ENCODE measurements at regions not wholly inside any gene's neighbourhood (a gene's known extent, or its start where the extent isn't known, plus 50 kb on each side); places are given as distances from the start of the nearest gene placed in this dataset.

- DNase-seq (ENCODE audit: low spot score) = peak; percentile 90
- Mint-ChIP-seq H3K36me3 (ENCODE audit: low read depth) (peaks cover 9% of the 10 kb centered on the region), H3K27ac (ENCODE audit: unreplicated experiment) (no peak overlapping the region), H3K9me3 (ENCODE audit: low read depth) (peaks cover 14% of the 10 kb centered on the region), H3K27me3 (ENCODE audit: low read depth) (peaks cover 30% of the 10 kb centered on the region), H3K4me1 (ENCODE audit: low read depth) (no peaks in the 10 kb centered on the region), H3K4me3 (ENCODE audit: unreplicated experiment) (no peak overlapping the region)
- TF ChIP-seq CTCF (IDR thresholded peaks at IDR 0.05) = no peak
These were observed 83.9 kb upstream of the NKX1-1 start for GRCh38 chr4:1490011-1490653.

GRCh38 chr4:1489639-1489995 lies 83.4 kb upstream of the NKX1-1 start:
- Mint-ChIP-seq H3K9me3 (ENCODE audit: low read depth) (peaks cover 17% of the 10 kb centered on the region), H3K4me3 (ENCODE audit: unreplicated experiment) (no peak overlapping the region), H3K4me1 (ENCODE audit: low read depth) (no peaks in the 10 kb centered on the region), H3K36me3 (ENCODE audit: low read depth) (peaks cover 9% of the 10 kb centered on the region), H3K27ac (ENCODE audit: unreplicated experiment) (no peak overlapping the region), H3K27me3 (ENCODE audit: low read depth) (peaks cover 29% of the 10 kb centered on the region)
- DNase-seq (ENCODE audit: low spot score) = peak; percentile 78
- TF ChIP-seq CTCF (IDR thresholded peaks at IDR 0.05) = no peak

- H3K27ac Mint-ChIP-seq (ENCODE audit: unreplicated experiment) = no peak overlapping the region
- H3K9me3 Mint-ChIP-seq (ENCODE audit: low read depth) = peaks cover 23% of the 10 kb centered on the region
- H3K4me1 Mint-ChIP-seq (ENCODE audit: low read depth) = no peaks in the 10 kb centered on the region
- peaks cover 28% of the 10 kb centered on the region for H3K27me3 Mint-ChIP-seq (ENCODE audit: low read depth)
- H3K36me3 Mint-ChIP-seq (ENCODE audit: low read depth) = peaks cover 9% of the 10 kb centered on the region
- no peak overlapping the region for H3K4me3 Mint-ChIP-seq (ENCODE audit: unreplicated experiment)
- peak; percentile 77 for DNase-seq (ENCODE audit: low spot score)
- TF ChIP-seq CTCF (IDR thresholded peaks at IDR 0.05) = no peak
These were observed 82.8 kb upstream of the NKX1-1 start for GRCh38 chr4:1488831-1489638.

GRCh38 chr4:1488357-1488756 lies 82.1 kb upstream of the NKX1-1 start:
- H3K27ac Mint-ChIP-seq (ENCODE audit: unreplicated experiment) = no peak overlapping the region
- DNase-seq (ENCODE audit: low spot score) = no peak
- peaks cover 9% of the 10 kb centered on the region for H3K36me3 Mint-ChIP-seq (ENCODE audit: low read depth)
- no peak for TF ChIP-seq CTCF (IDR thresholded peaks at IDR 0.05)
- peaks cover 27% of the 10 kb centered on the region for H3K27me3 Mint-ChIP-seq (ENCODE audit: low read depth)
- H3K4me3 Mint-ChIP-seq (ENCODE audit: unreplicated experiment) = no peak overlapping the region
- peaks cover 29% of the 10 kb centered on the region for H3K9me3 Mint-ChIP-seq (ENCODE audit: low read depth)
- H3K4me1 Mint-ChIP-seq (ENCODE audit: low read depth) = no peaks in the 10 kb centered on the region

GRCh38 chr4:1487761-1488160 lies 81.5 kb upstream of the NKX1-1 start:
- H3K4me1 Mint-ChIP-seq (ENCODE audit: low read depth) = no peaks in the 10 kb centered on the region
- no peak overlapping the region for H3K4me3 Mint-ChIP-seq (ENCODE audit: unreplicated experiment)
- no peak overlapping the region for H3K27ac Mint-ChIP-seq (ENCODE audit: unreplicated experiment)
- H3K9me3 Mint-ChIP-seq (ENCODE audit: low read depth) = peaks cover 34% of the 10 kb centered on the region
- DNase-seq (ENCODE audit: low spot score) = no peak
- peaks cover 30% of the 10 kb centered on the region for H3K27me3 Mint-ChIP-seq (ENCODE audit: low read depth)
- no peak for TF ChIP-seq CTCF (IDR thresholded peaks at IDR 0.05)
- peaks cover 9% of the 10 kb centered on the region for H3K36me3 Mint-ChIP-seq (ENCODE audit: low read depth)
